Stomach (tissue), 4 donors: ENCODE measurements at regions not wholly inside any gene's neighbourhood (a gene's known extent, or its start where the extent isn't known, plus 50 kb on each side); places are given as distances from the start of the nearest gene placed in this dataset.

Source experiments
- EP300 ChIP-seq: sonication (generic); formaldehyde crosslinking; IDR thresholded peaks from one replicate; pipeline ENCODE4 v1.6.1; 2017; ENCODE audit warnings: antibody characterized with exemption
- POLR2AphosphoS5 ChIP-seq, 3 donors: sonication (generic); formaldehyde crosslinking; IDR thresholded peaks; one replicate each; pipeline ENCODE4 v1.6.1; 2016; ENCODE audit warnings: antibody characterized with exemption in 3 of 3
- TF ChIP-seq, protein P1 (sequence below), 7 experiments: fragments of 450-650 bp in 4 of 7; fragments of 200-600 bp in 3 of 7; sonication (generic) in 3 of 7; IDR thresholded peaks; one replicate each; pipeline ENCODE4 v1.5.1; 2016 to 2019; ENCODE audit warnings: antibody characterized with exemption in 7 of 7, control low read depth in 2 of 7, mild to moderate bottlenecking in 1 of 7

DNA sequence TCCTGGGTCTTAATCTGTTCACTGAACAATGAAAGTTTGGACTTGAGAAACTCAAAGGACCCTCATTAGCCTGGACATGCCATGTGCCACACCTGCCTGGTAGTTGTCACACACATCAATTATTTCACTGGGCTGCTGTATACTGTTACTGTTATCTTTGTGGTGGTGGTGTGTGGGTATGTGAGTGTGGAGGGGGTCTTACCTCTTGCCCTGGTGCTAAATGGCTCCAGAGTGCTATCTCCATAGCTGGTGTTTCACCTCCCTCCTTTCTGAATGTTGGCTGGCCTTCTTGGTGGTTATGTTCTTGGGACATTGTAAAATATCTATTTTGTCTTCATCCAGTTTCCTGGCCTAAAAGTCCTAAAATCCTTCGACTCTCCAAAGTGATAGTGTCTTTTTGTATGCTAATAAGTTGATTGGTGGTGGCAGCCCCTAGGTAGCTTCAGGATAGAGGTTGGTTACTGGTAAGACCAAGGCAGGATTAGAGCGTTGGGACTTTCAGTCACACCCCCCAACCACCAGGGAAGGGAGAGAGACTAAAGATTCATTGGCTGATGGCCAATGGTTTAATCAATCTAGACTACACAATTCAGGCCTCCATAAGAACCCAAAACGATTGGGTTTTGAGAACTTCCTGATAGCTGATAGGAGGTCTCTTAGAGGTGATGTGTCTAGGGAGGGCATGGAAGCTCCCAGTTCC lies 328.1 kb downstream of the MYCN start:
- TF ChIP-seq, protein P1, sequence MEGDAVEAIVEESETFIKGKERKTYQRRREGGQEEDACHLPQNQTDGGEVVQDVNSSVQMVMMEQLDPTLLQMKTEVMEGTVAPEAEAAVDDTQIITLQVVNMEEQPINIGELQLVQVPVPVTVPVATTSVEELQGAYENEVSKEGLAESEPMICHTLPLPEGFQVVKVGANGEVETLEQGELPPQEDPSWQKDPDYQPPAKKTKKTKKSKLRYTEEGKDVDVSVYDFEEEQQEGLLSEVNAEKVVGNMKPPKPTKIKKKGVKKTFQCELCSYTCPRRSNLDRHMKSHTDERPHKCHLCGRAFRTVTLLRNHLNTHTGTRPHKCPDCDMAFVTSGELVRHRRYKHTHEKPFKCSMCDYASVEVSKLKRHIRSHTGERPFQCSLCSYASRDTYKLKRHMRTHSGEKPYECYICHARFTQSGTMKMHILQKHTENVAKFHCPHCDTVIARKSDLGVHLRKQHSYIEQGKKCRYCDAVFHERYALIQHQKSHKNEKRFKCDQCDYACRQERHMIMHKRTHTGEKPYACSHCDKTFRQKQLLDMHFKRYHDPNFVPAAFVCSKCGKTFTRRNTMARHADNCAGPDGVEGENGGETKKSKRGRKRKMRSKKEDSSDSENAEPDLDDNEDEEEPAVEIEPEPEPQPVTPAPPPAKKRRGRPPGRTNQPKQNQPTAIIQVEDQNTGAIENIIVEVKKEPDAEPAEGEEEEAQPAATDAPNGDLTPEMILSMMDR (IDR thresholded peaks at IDR 0.05), result no peak
- TF ChIP-seq EP300, result no peak
- TF ChIP-seq POLR2AphosphoS5 (IDR thresholded peaks at IDR 0.05), result no peak
